HEK293T (cell line): ENCODE measurements at regions not wholly inside any gene's neighbourhood (a gene's known extent, or its start where the extent isn't known, plus 50 kb on each side); places are given as distances from the start of the nearest gene placed in this dataset.
"Not testable (repeated sequence)": the region's sequence is repeated elsewhere in the genome, so short reads cannot be mapped to it uniquely, and the experiment has no call there.

Experiments used
- CTCF ChIA-PET: fragments of 350-600 bp; formaldehyde crosslinking; extraction: SDS; loops from one replicate; lab custom pipeline; 2021; ENCODE audit warnings: antibody characterized with exemption, inconsistent platforms; lab: Yijun Ruan, JAX
- POLR2A ChIA-PET: fragments of 350-600 bp; formaldehyde crosslinking; extraction: SDS; loops from one replicate; lab custom pipeline; 2020; ENCODE audit warnings: antibody characterized with exemption, inconsistent platforms; lab: Yijun Ruan, JAX
- DNase-seq: peaks from one replicate; pipeline ENCODE4 v3.0.0; 2012; ENCODE audit warnings: mixed read lengths; ENCODE audit errors: extremely low spot score
- ARNT ChIP-seq: fragments of 450-650 bp; IDR thresholded peaks from 2 replicates; pipeline ENCODE4 v1.6.1; 2017; ENCODE audit warnings: mild to moderate bottlenecking
- BHLHE40 ChIP-seq: fragments of 450-650 bp; IDR thresholded peaks from 2 replicates; pipeline ENCODE4 v1.6.1; 2016; ENCODE audit warnings: mild to moderate bottlenecking, moderate library complexity, borderline replicate concordance
- CTBP1 ChIP-seq: fragments of 450-650 bp; IDR thresholded peaks from 2 replicates; pipeline ENCODE4 v1.6.1; 2016; ENCODE audit warnings: borderline replicate concordance
- ELF4 ChIP-seq: fragments of 450-650 bp; IDR thresholded peaks from 2 replicates; pipeline ENCODE4 v1.6.1; 2017; ENCODE audit warnings: antibody characterized with exemption
- FOXA1 ChIP-seq: fragments of 450-650 bp; IDR thresholded peaks from 2 replicates; pipeline ENCODE4 v1.6.1; 2016; ENCODE audit warnings: mild to moderate bottlenecking
- FOXK2 ChIP-seq: fragments of 450-650 bp; IDR thresholded peaks from 2 replicates; pipeline ENCODE4 v1.6.1; 2016; ENCODE audit warnings: mild to moderate bottlenecking
- FOXM1 ChIP-seq: fragments of 450-650 bp; IDR thresholded peaks from 2 replicates; pipeline ENCODE4 v1.6.1; 2017; ENCODE audit warnings: mild to moderate bottlenecking, borderline replicate concordance
- HDGF ChIP-seq: fragments of 450-650 bp; IDR thresholded peaks from 2 replicates; pipeline ENCODE4 v1.6.1; 2017; ENCODE audit warnings: antibody characterized with exemption, borderline replicate concordance
- L3MBTL2 ChIP-seq: fragments of 450-650 bp; conservative IDR thresholded peaks from 2 replicates; pipeline ENCODE4 v1.6.1; 2016; ENCODE audit warnings: mild to moderate bottlenecking
- LEF1 ChIP-seq: fragments of 450-650 bp; IDR thresholded peaks from 2 replicates; pipeline ENCODE4 v1.6.1; 2017; ENCODE audit warnings: mild to moderate bottlenecking, borderline replicate concordance
- NFRKB ChIP-seq: fragments of 450-650 bp; IDR thresholded peaks from 2 replicates; pipeline ENCODE4 v1.6.1; 2016; ENCODE audit warnings: mild to moderate bottlenecking, moderate library complexity
- PKNOX1 ChIP-seq: fragments of 450-650 bp; IDR thresholded peaks from 2 replicates; pipeline ENCODE4 v1.6.1; 2016
- SP1 ChIP-seq: fragments of 450-650 bp; IDR thresholded peaks from 2 replicates; pipeline ENCODE4 v1.6.1; 2017
- SUZ12 ChIP-seq: fragments of 450-650 bp; IDR thresholded peaks from 2 replicates; pipeline ENCODE4 v1.6.1; 2016; ENCODE audit warnings: mild to moderate bottlenecking
- TARDBP ChIP-seq: fragments of 450-650 bp; IDR thresholded peaks from 2 replicates; pipeline ENCODE4 v1.6.1; 2016
- ZNF384 ChIP-seq: fragments of 450-650 bp; IDR thresholded peaks from 2 replicates; pipeline ENCODE4 v1.6.1; 2016

DNA sequence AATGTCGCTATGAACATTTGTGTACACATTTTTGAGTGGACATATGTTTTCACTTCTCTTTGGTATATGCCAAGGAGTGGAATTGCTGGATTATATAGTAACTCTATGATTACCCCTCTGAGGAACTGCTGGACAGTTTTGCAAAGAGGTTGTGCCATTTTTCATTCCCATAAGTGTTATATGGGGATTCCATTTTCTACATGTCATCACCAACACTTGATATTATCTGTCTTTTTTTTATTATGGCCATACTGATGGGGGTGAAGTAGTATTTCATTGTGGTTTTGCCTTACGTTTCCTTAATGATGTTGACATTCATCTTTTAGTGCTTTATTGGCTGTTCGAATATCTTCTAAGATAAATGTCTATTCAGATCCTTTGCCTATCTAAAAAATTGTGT, 171.8 kb upstream of the LAMA2 start:
- TF ChIP-seq LEF1 (no peak), CTBP1 (no peak), FOXM1 (no peak)
- no peak for DNase-seq
- ChIA-PET POLR2A (no interaction called here), CTCF (no interaction called here)

- ChIA-PET POLR2A (no interaction called here), CTCF (no interaction called here)
- TF ChIP-seq ARNT, result no peak
- TF ChIP-seq HDGF, result no peak
- no peak for TF ChIP-seq PKNOX1
- TF ChIP-seq SP1, result no peak
- no peak for TF ChIP-seq ELF4
- no peak for TF ChIP-seq SUZ12
- no peak for TF ChIP-seq FOXA1
- no peak for TF ChIP-seq TARDBP
- TF ChIP-seq ZNF384, result no peak
- TF ChIP-seq FOXM1, result no peak
- no peak for TF ChIP-seq CTBP1
- no peak for DNase-seq
Measured at GRCh38 chr6:128710315-128710714, 172.6 kb upstream of the LAMA2 start.

GRCh38 chr6:128704601-128705000, 178.3 kb upstream of the LAMA2 start:
- DNase-seq, result no peak
- CTCF ChIA-PET, result no interaction called here

GRCh38 chr6:128703794-128704193, 179.1 kb upstream of the LAMA2 start:
- CTCF ChIA-PET, POLR2A ChIA-PET, DNase-seq: not testable (repeated sequence)

More at GRCh38 chr6:128704601-128705000, 178.3 kb upstream of the LAMA2 start:
- POLR2A ChIA-PET, result no interaction called here
- TF ChIP-seq FOXA1, result no peak
- TF ChIP-seq ARNT, result no peak
- TF ChIP-seq NFRKB, result no peak
- TF ChIP-seq FOXM1, result no peak

DNA sequence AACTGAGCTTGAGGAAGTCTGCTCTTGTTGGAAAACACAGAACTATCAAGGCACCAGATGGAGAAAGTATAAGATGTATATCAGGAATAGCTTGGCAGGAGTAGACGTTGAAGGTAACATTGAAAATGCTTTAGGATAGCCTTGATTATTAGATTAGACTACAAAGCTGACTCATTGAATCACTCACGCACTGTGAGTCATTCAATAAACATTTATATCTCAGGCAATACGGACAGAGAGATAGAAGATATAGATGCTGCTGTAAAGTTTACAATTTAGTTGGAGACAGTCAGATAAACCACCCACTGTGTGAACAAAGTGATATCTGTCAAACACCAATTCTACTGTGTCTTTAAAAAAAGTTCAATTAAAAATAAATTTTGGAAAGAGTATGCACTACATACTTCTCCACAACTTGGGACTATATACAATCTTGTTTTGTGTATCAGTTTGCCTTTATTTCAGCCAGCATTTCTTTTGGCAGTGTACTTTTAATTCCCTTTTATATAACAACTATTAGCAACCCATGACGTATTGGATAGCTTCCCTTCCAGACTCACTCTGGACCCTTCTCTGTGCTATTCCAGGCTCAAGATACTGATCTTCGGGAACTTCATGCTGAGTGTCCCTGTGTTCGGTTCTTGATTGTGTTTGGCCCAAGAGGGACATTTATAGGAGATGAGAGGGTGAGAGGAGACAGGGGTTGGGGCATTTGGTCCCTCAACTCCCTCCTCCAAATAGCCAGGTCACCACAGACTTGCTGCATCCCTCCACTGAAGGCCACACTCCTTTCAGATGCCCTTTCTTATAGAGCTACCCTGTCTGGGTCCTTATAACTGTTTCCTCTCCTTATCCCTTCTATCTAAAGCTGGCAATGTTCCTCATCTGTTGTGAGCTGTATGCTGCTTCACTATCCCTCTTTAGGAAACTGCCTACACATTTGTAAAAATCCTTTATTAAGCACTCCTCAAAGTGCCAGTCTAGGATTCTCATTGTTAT, 176.6 kb upstream of the PTPRK start:
- ChIA-PET POLR2A (no interaction called here), CTCF (interaction anchor here (0.6 kb wide), 1 partner anchor 1231 kb away, joined by 3 read pairs; no protein-coding TSS in a partner anchor)
- no peak for DNase-seq
- TF ChIP-seq BHLHE40 (no peak), HDGF (no peak), FOXK2 (no peak), FOXM1 (no peak), SUZ12 (no peak), PKNOX1 (no peak), CTBP1 (no peak), NFRKB (no peak), LEF1 (no peak), ARNT (no peak), TARDBP (no peak)

DNA sequence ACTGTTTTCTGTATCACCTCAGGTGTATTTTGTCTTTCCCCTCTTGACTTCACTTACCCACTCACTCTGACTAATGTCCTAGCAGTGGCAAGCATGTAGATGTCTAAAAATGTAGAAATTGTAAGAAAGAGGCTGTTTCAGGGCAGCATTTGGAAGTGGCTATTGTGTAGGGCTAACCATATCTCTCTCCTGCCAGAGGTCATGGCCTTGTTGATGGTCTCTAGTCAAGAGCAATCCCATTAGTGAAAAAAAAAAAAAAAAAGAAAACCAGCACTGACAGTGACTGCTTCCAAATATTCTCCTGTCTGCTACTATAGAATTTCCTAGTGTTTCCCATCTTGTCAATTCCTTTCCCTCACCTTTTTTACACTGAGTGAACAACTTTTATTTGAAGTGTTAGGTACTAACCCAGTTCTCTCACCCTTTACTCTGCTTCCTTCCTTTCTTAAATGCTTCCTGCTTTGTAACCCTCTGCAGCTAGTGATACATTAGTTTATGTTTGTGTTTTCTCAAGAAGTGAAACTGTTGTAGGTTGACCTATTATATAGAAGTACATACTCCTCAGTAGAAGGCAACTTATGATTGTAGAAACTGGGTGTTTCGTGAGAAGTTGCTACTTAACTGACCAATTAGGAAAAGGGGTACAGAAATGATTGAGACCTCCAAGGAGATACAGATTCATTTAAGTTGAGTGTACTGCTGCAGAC, 174.1 kb upstream of the PTPRK start:
- no peak for TF ChIP-seq SUZ12
- TF ChIP-seq L3MBTL2, result no peak
- TF ChIP-seq ZNF384, result no peak
- no peak for TF ChIP-seq LEF1
- TF ChIP-seq FOXA1, result no peak
- TF ChIP-seq NFRKB, result no peak
- no peak for DNase-seq
- ChIA-PET CTCF (no interaction called here), POLR2A (no interaction called here)

GRCh38 chr6:128690063-128690462, 169.7 kb upstream of the PTPRK start:
- ChIA-PET CTCF (no interaction called here), POLR2A (no interaction called here)
- TF ChIP-seq FOXA1 (no peak), TARDBP (no peak), NFRKB (no peak), CTBP1 (no peak), PKNOX1 (no peak), ELF4 (no peak), BHLHE40 (no peak), ARNT (no peak), ZNF384 (no peak), SP1 (no peak), FOXM1 (no peak), LEF1 (no peak), SUZ12 (no peak), L3MBTL2 (no peak), HDGF (no peak)
- DNase-seq, result no peak
